ENCODE measurements at regions not wholly inside any gene's neighbourhood (a gene's known extent, or its start where the extent isn't known, plus 50 kb on each side); places are given as distances from the start of the nearest gene placed in this dataset.

DNA sequence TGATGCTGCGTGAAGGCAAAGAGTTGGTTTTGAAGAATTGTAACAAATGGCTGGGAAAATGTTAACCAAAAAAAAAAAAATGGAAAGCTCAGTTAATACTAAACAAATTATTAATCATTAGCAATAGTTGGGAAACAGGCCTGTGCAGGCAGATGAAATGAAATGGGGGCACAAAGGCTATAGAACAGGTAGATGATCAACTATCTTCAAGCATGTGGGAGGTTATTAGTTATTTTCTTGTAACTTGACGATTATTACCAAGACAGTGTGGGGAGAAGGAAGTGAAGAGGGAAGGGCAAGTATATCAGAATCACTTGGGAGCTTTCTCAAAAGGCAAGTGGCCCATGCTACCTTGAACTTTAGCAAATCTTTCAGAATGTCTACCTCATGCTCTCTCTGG, 351.9 kb downstream of the BCOR start:
- Histone ChIP-seq H2AFZ (ENCODE audit: low read depth, low read length) (no peak overlapping the region), H3K4me1 (ENCODE audit: low read length) (no peaks in the 10 kb centered on the region), H4K20me1 (ENCODE audit: insufficient read depth, low read length) (no peaks in the 10 kb centered on the region), H3K27ac (ENCODE audit: low read length) (no peak overlapping the region), H3K4me2 (ENCODE audit: low read length) (no peak overlapping the region), H3K36me3 (replicated peaks; ENCODE audit: low read depth, low read length) (no peaks in the 10 kb centered on the region), H3K9me3 (ENCODE audit: insufficient read depth, low read length) (no peaks in the 10 kb centered on the region), H3K4me3 (ENCODE audit: low read length) (no peak overlapping the region), H3K27me3 (ENCODE audit: low read depth, low read length) (no peaks in the 10 kb centered on the region), H3K9ac (ENCODE audit: low read length) (no peak overlapping the region), H3K79me2 (ENCODE audit: low read length) (no peaks in the 10 kb centered on the region)
- TF ChIP-seq, protein P1, sequence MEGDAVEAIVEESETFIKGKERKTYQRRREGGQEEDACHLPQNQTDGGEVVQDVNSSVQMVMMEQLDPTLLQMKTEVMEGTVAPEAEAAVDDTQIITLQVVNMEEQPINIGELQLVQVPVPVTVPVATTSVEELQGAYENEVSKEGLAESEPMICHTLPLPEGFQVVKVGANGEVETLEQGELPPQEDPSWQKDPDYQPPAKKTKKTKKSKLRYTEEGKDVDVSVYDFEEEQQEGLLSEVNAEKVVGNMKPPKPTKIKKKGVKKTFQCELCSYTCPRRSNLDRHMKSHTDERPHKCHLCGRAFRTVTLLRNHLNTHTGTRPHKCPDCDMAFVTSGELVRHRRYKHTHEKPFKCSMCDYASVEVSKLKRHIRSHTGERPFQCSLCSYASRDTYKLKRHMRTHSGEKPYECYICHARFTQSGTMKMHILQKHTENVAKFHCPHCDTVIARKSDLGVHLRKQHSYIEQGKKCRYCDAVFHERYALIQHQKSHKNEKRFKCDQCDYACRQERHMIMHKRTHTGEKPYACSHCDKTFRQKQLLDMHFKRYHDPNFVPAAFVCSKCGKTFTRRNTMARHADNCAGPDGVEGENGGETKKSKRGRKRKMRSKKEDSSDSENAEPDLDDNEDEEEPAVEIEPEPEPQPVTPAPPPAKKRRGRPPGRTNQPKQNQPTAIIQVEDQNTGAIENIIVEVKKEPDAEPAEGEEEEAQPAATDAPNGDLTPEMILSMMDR (IDR thresholded peaks at IDR 0.05; ENCODE audit: low read depth, low read length), result no peak
- no peak for TF ChIP-seq EZH2phosphoT487 (IDR thresholded peaks at IDR 0.05; ENCODE audit: low read depth)

GRCh38 chrX:39749135-39749534, 348.6 kb downstream of the BCOR start:
- no peak overlapping the region for H3K27ac ChIP-seq (ENCODE audit: low read length)
- H2AFZ ChIP-seq (ENCODE audit: low read depth, low read length), result no peak overlapping the region
- H3K4me2 ChIP-seq (ENCODE audit: low read length), result no peak overlapping the region
- no peak overlapping the region for H3K4me3 ChIP-seq (ENCODE audit: low read length)
- TF ChIP-seq, protein P1 (IDR thresholded peaks at IDR 0.05; ENCODE audit: low read depth, low read length), result no peak
- TF ChIP-seq EZH2phosphoT487 (IDR thresholded peaks at IDR 0.05; ENCODE audit: low read depth), result no peak
- no peaks in the 10 kb centered on the region for H4K20me1 ChIP-seq (ENCODE audit: insufficient read depth, low read length)
- H3K9ac ChIP-seq (ENCODE audit: low read length), result no peak overlapping the region
- H3K36me3 ChIP-seq (replicated peaks; ENCODE audit: low read depth, low read length), result no peaks in the 10 kb centered on the region
- H3K9me3 ChIP-seq (ENCODE audit: insufficient read depth, low read length), result no peaks in the 10 kb centered on the region
- H3K79me2 ChIP-seq (ENCODE audit: low read length), result no peaks in the 10 kb centered on the region
- H3K27me3 ChIP-seq (ENCODE audit: low read depth, low read length), result no peaks in the 10 kb centered on the region
- H3K4me1 ChIP-seq (ENCODE audit: low read length), result no peaks in the 10 kb centered on the region

DNA sequence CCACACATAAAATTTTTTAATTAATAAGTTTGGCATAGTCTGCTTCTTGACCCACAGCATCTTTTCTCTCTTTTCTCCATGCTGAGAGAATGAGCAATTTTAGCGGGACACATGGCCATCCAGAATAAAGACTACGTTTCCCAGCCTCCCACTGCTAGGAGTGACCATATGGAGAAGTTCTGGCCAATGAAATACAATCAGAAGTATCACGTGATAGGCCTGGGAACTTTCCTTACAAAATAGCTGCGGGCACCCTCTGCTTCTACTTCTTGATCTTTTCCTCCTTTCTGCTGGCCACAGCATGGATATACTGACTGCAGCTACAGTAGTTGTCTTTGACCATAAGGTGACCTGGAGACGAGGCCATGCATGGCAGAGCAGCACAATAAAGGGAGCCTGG, 348.0 kb downstream of the BCOR start:
- no peaks in the 10 kb centered on the region for H3K36me3 ChIP-seq (replicated peaks; ENCODE audit: low read depth, low read length)
- H3K27me3 ChIP-seq (ENCODE audit: low read depth, low read length), result no peaks in the 10 kb centered on the region
- H2AFZ ChIP-seq (ENCODE audit: low read depth, low read length), result no peak overlapping the region
- H3K9ac ChIP-seq (ENCODE audit: low read length), result no peak overlapping the region
- H3K4me2 ChIP-seq (ENCODE audit: low read length), result no peak overlapping the region
- H4K20me1 ChIP-seq (ENCODE audit: insufficient read depth, low read length), result no peaks in the 10 kb centered on the region
- no peak overlapping the region for H3K4me3 ChIP-seq (ENCODE audit: low read length)
- no peak overlapping the region for H3K27ac ChIP-seq (ENCODE audit: low read length)
- TF ChIP-seq EZH2phosphoT487 (IDR thresholded peaks at IDR 0.05; ENCODE audit: low read depth), result no peak
- TF ChIP-seq, protein P1 (IDR thresholded peaks at IDR 0.05; ENCODE audit: low read depth, low read length), result no peak
- H3K9me3 ChIP-seq (ENCODE audit: insufficient read depth, low read length), result no peaks in the 10 kb centered on the region
- H3K79me2 ChIP-seq (ENCODE audit: low read length), result no peaks in the 10 kb centered on the region
- no peaks in the 10 kb centered on the region for H3K4me1 ChIP-seq (ENCODE audit: low read length)

DNA sequence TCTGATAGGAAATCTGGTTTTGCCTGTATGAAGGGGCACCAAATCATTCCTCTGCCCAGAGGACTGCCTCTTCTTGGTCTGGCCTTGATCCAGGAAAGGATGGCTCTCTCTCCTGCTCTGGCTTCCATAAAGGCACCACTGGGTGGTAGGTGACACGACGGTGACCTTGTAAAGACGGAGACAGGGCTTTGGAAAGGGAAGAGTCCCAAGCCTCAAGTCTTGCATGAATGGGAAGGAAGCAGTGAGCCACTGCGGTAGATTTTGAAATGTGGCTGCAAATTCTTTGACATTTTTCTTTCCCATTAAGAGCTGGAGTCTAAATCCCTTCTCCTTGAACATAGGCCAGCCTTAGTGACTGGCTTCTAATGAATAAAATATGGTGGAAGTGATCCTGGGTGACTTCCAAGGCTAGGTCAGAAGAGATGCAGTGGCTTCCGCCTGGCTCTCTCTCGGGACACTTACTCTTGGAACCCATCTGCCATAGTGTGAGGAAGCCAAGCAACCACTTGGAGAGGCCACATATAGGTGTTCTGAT, 347.4 kb downstream of the BCOR start:
- Histone ChIP-seq H3K9me3 (ENCODE audit: insufficient read depth, low read length) (no peaks in the 10 kb centered on the region), H4K20me1 (ENCODE audit: insufficient read depth, low read length) (no peaks in the 10 kb centered on the region), H2AFZ (ENCODE audit: low read depth, low read length) (no peak overlapping the region), H3K4me2 (ENCODE audit: low read length) (no peak overlapping the region), H3K79me2 (ENCODE audit: low read length) (no peaks in the 10 kb centered on the region), H3K4me3 (ENCODE audit: low read length) (no peak overlapping the region), H3K4me1 (ENCODE audit: low read length) (no peaks in the 10 kb centered on the region), H3K27me3 (ENCODE audit: low read depth, low read length) (no peaks in the 10 kb centered on the region), H3K27ac (ENCODE audit: low read length) (no peak overlapping the region), H3K36me3 (replicated peaks; ENCODE audit: low read depth, low read length) (no peaks in the 10 kb centered on the region), H3K9ac (ENCODE audit: low read length) (no peak overlapping the region)
- TF ChIP-seq, protein P1 (IDR thresholded peaks at IDR 0.05; ENCODE audit: low read depth, low read length), result no peak
- no peak for TF ChIP-seq EZH2phosphoT487 (IDR thresholded peaks at IDR 0.05; ENCODE audit: low read depth)

Data from OCI-LY3 (cell line).